Caco-2 (cell line): ENCODE measurements at regions not wholly inside any gene's neighbourhood (a gene's known extent, or its start where the extent isn't known, plus 50 kb on each side); places are given as distances from the start of the nearest gene placed in this dataset.

Source experiments
- BruUV-seq: library from RNA; stranded (reverse); fragments of 400-500 nt; replicated peaks from 2 replicates; lab custom pipeline; 2021; lab: Mats Ljungman, UMichigan
- CTCF ChIA-PET: fragments of 300-600 bp; sonication (Branson Sonifier 250); formaldehyde crosslinking; loops from one replicate; lab custom pipeline; 2022; ENCODE audit warnings: antibody characterized with exemption; lab: Charles Lee
- POLR2A ChIA-PET: fragments of 300-600 bp; sonication (Branson Sonifier 250); formaldehyde crosslinking; loops from one replicate; lab custom pipeline; 2022; ENCODE audit warnings: antibody characterized with exemption; lab: Charles Lee
- DNase-seq, 2 experiments: peaks; one replicate each; pipeline versions ENCODE4 v3.0.0 to v3.0.0-alpha.2; 2020 to 2022
- H3K27me3 ChIP-seq: replicated peaks from 2 replicates; pipeline ENCODE4 v1.6.0; 2011; ENCODE audit warnings: low read length; ENCODE audit not compliant: control insufficient read depth, insufficient read depth
- H3K36me3 ChIP-seq: 2 replicates; pipeline ENCODE4 v1.5.1; 2011; ENCODE audit warnings: low read length; ENCODE audit not compliant: control insufficient read depth, insufficient read depth
- H3K4me1 ChIP-seq: fragments of 250-450 bp; sonication (Bioruptor Pico); 2 replicates; pipeline ENCODE4 v1.5.1; 2020; ENCODE audit warnings: mild to moderate bottlenecking
- H3K4me3 ChIP-seq: 2 replicates; pipeline ENCODE4 v1.5.1; 2011; ENCODE audit warnings: low read depth, mild to moderate bottlenecking, control low read depth, low read length
- H3K9me3 ChIP-seq: fragments of 250-450 bp; sonication (Bioruptor Pico); 2 replicates; pipeline ENCODE4 v1.5.1; 2020; ENCODE audit warnings: mild to moderate bottlenecking, moderate library complexity
- H3K27ac Mint-ChIP-seq: one replicate; pipeline ENCODE4 v1.8.0; 2022; ENCODE audit warnings: mixed read lengths; ENCODE audit not compliant: unreplicated experiment
- H3K27me3 Mint-ChIP-seq: one replicate; pipeline ENCODE4 v1.8.0; 2022; ENCODE audit warnings: mixed read lengths; ENCODE audit not compliant: insufficient read depth, unreplicated experiment
- H3K36me3 Mint-ChIP-seq: one replicate; pipeline ENCODE4 v1.8.0; 2022; ENCODE audit warnings: mild to moderate bottlenecking, mixed read lengths; ENCODE audit not compliant: insufficient read depth, unreplicated experiment
- H3K4me1 Mint-ChIP-seq: one replicate; pipeline ENCODE4 v1.8.0; 2022; ENCODE audit warnings: low read depth, mixed read lengths; ENCODE audit not compliant: unreplicated experiment
- H3K4me3 Mint-ChIP-seq: one replicate; pipeline ENCODE4 v1.8.0; 2022; ENCODE audit warnings: mild to moderate bottlenecking, moderate library complexity, mixed read lengths; ENCODE audit not compliant: unreplicated experiment
- H3K9me3 Mint-ChIP-seq: one replicate; pipeline ENCODE4 v1.8.0; 2022; ENCODE audit warnings: mixed read lengths; ENCODE audit not compliant: unreplicated experiment
- intact Hi-C: fragments of 100-400 bp; cut with micrococcal nuclease; formaldehyde crosslinking; loops from one replicate; pipeline ENCODE4 v1.10.0; 2022; ENCODE audit not compliant: unreplicated experiment
- TF ChIP-seq, protein P1 (sequence below), 2 experiments: fragments of 200-600 bp in 1 of 2; IDR thresholded peaks; 1 replicate in 1 of 2; 2 replicates in 1 of 2; pipeline versions ENCODE4 v1.5.1 to v1.8.0; 2011 to 2022; ENCODE audit warnings: antibody characterized with exemption in 1 of 2, control low read depth in 1 of 2, inconsistent platforms in 1 of 2, low read depth in 1 of 2, low read length in 1 of 2, mild to moderate bottlenecking in 1 of 2, moderate library complexity in 1 of 2; ENCODE audit not compliant: insufficient read depth in 1 of 2, severe bottlenecking in 1 of 2, unreplicated experiment in 1 of 2

DNA sequence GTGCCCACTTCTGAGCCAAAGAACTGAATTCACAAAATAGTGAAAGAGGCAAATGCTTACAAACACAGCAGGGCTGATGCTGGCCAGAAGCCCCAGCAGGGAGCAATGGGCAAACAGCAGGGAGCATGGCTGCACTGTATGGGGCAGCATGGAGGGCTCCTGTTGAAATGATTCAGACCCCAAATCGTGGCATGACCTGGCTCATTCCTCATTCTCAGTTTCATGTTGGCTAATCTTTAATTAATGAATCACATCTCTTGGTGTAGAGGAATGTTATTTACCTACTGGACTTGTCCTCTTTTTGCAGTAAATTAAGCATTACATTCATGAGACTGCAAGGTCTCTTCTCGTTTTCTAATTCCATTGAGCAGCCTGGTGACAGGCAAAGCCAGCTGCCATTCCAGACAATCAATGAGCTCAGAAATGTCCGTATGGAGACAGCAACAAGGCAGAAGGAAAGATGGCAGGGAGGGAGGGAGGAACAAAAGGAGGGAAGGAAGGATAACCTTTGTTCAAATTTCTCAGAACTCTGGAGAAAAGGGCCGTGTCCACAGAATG is 84.9 kb upstream of the ST8SIA3 start:
- H3K9me3 Mint-ChIP-seq = no peaks in the 10 kb centered on the region
- H3K36me3 Mint-ChIP-seq = no peaks in the 10 kb centered on the region
- Histone ChIP-seq H3K4me1 (peaks cover 7% of the 10 kb centered on the region), H3K36me3 (no peaks in the 10 kb centered on the region), H3K9me3 (no peaks in the 10 kb centered on the region), H3K4me3 (no peak overlapping the region), H3K27me3 (no peaks in the 10 kb centered on the region)
- intact Hi-C loops = no loop called here
- no TSS peak for BruUV-seq
- TF ChIP-seq, protein P1, sequence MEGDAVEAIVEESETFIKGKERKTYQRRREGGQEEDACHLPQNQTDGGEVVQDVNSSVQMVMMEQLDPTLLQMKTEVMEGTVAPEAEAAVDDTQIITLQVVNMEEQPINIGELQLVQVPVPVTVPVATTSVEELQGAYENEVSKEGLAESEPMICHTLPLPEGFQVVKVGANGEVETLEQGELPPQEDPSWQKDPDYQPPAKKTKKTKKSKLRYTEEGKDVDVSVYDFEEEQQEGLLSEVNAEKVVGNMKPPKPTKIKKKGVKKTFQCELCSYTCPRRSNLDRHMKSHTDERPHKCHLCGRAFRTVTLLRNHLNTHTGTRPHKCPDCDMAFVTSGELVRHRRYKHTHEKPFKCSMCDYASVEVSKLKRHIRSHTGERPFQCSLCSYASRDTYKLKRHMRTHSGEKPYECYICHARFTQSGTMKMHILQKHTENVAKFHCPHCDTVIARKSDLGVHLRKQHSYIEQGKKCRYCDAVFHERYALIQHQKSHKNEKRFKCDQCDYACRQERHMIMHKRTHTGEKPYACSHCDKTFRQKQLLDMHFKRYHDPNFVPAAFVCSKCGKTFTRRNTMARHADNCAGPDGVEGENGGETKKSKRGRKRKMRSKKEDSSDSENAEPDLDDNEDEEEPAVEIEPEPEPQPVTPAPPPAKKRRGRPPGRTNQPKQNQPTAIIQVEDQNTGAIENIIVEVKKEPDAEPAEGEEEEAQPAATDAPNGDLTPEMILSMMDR (IDR thresholded peaks at IDR 0.05; ENCODE audit: insufficient read depth in 1 of 2, low read depth in 1 of 2, low read length in 1 of 2, severe bottlenecking in 1 of 2, unreplicated experiment in 1 of 2) = no peak
- CTCF ChIA-PET = no interaction called here
- H3K27me3 Mint-ChIP-seq = no peaks in the 10 kb centered on the region
- DNase-seq = no peak
- H3K4me1 Mint-ChIP-seq = no peaks in the 10 kb centered on the region
- POLR2A ChIA-PET = no interaction called here
- H3K27ac Mint-ChIP-seq = no peak overlapping the region
- H3K4me3 Mint-ChIP-seq = no peak overlapping the region

DNA sequence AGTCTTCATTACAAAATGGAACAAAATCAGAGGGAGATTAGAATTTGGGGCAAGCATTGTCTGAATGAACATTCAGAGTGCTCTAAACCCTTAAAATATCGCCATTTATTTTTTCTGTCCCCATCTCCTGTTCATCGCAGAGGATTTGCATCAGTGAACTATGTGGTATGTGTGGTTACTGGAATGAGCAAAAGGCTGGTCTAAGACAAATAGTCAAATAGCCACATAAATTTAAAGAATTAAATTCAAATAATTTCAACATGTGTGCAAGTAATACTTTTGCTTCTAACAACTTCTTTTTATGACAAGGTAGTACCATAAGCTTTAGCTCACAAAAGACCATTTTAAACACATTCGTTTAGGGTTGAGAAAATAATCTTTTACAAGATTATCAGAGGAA is 82.6 kb upstream of the ST8SIA3 start:
- Mint-ChIP-seq H3K27me3 (no peaks in the 10 kb centered on the region), H3K36me3 (no peaks in the 10 kb centered on the region), H3K27ac (no peak overlapping the region), H3K9me3 (no peaks in the 10 kb centered on the region), H3K4me3 (no peak overlapping the region), H3K4me1 (no peaks in the 10 kb centered on the region)
- no peaks in the 10 kb centered on the region for H3K36me3 ChIP-seq
- BruUV-seq = no TSS peak
- H3K4me1 ChIP-seq = peaks cover 22% of the 10 kb centered on the region
- no peaks in the 10 kb centered on the region for H3K27me3 ChIP-seq
- ChIA-PET CTCF (no interaction called here), POLR2A (no interaction called here)
- intact Hi-C loops = no loop called here
- no peaks in the 10 kb centered on the region for H3K9me3 ChIP-seq
- no peak overlapping the region for H3K4me3 ChIP-seq
- TF ChIP-seq, protein P1 (IDR thresholded peaks at IDR 0.05; ENCODE audit: insufficient read depth in 1 of 2, low read depth in 1 of 2, low read length in 1 of 2, severe bottlenecking in 1 of 2, unreplicated experiment in 1 of 2) = no peak
- DNase-seq = no peak

DNA sequence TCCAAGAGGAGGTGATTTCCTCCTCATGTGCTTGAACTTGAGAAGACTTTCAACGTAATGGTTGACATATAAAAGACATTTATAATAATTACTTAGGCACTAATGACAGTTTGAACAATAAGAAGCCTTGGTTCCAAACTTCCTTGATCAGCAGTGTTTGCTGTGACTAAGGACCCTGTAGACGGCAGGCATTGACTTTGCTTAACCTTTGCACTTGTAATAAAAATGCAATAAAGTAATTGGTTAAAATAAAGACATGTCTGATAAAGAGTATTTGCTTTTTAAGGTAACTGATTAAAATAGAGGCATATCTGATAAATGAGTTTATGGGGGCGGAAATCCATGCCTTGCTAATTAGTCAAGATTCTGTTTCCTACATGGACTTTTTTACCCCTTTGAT is 82.2 kb upstream of the ST8SIA3 start:
- no peak for DNase-seq
- Histone ChIP-seq H3K4me1 (peaks cover 22% of the 10 kb centered on the region), H3K4me3 (no peak overlapping the region), H3K9me3 (no peaks in the 10 kb centered on the region), H3K27me3 (no peaks in the 10 kb centered on the region), H3K36me3 (no peaks in the 10 kb centered on the region)
- H3K27ac Mint-ChIP-seq = no peak overlapping the region
- H3K27me3 Mint-ChIP-seq = no peaks in the 10 kb centered on the region
- H3K4me3 Mint-ChIP-seq = no peak overlapping the region
- no peaks in the 10 kb centered on the region for H3K9me3 Mint-ChIP-seq
- H3K36me3 Mint-ChIP-seq = no peaks in the 10 kb centered on the region
- intact Hi-C loops = no loop called here
- POLR2A ChIA-PET = no interaction called here
- TF ChIP-seq, protein P1 (IDR thresholded peaks at IDR 0.05; ENCODE audit: insufficient read depth in 1 of 2, low read depth in 1 of 2, low read length in 1 of 2, severe bottlenecking in 1 of 2, unreplicated experiment in 1 of 2) = no peak
- CTCF ChIA-PET = no interaction called here
- no peaks in the 10 kb centered on the region for H3K4me1 Mint-ChIP-seq
- no TSS peak for BruUV-seq
